GM23248 (cell line): ENCODE measurements at regions not wholly inside any gene's neighbourhood (a gene's known extent, or its start where the extent isn't known, plus 50 kb on each side); places are given as distances from the start of the nearest gene placed in this dataset.

Experiments
- EZH2 ChIP-seq: fragments of 200-600 bp; sonication (generic); IDR thresholded peaks from 2 replicates; pipeline ENCODE4 v1.6.1; 2018; ENCODE audit warnings: antibody characterized with exemption, mild to moderate bottlenecking; ENCODE audit not compliant: insufficient read depth, poor library complexity, severe bottlenecking
- EZH2phosphoT487 ChIP-seq: fragments of 200-600 bp; sonication (generic); IDR thresholded peaks from 2 replicates; pipeline ENCODE4 v1.6.1; 2018; ENCODE audit warnings: antibody characterized with exemption, moderate library complexity, mild to moderate bottlenecking, low read depth; ENCODE audit not compliant: insufficient read depth

- TF ChIP-seq EZH2 (no peak), EZH2phosphoT487 (no peak)
Observed at GRCh38 chr3:144865948-144866347, 894.3 kb downstream of the DIPK2A start.
